ENCODE measurements at regions not wholly inside any gene's neighbourhood (a gene's known extent, or its start where the extent isn't known, plus 50 kb on each side); places are given as distances from the start of the nearest gene placed in this dataset.

DNA sequence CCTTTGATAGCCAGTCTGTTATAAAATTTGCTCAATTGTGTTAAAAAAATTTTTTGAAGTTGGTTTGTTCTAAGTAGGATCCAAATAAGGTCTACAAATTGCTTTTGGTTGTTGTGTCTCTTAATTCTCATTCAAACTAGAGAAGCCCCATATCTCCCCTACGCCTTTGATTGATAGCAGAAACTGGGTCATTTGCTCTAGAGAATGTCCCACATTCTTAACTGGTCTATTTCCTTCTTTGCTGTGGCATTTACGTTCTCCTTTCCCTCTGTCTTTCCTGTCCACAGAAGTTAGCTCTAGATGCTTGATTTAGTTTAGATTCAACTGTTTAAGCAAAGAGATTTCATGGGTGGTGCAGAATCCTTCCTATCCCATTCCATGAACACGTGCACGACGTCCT is 174.6 kb upstream of the SVIL start:
- TF ChIP-seq, protein P1, sequence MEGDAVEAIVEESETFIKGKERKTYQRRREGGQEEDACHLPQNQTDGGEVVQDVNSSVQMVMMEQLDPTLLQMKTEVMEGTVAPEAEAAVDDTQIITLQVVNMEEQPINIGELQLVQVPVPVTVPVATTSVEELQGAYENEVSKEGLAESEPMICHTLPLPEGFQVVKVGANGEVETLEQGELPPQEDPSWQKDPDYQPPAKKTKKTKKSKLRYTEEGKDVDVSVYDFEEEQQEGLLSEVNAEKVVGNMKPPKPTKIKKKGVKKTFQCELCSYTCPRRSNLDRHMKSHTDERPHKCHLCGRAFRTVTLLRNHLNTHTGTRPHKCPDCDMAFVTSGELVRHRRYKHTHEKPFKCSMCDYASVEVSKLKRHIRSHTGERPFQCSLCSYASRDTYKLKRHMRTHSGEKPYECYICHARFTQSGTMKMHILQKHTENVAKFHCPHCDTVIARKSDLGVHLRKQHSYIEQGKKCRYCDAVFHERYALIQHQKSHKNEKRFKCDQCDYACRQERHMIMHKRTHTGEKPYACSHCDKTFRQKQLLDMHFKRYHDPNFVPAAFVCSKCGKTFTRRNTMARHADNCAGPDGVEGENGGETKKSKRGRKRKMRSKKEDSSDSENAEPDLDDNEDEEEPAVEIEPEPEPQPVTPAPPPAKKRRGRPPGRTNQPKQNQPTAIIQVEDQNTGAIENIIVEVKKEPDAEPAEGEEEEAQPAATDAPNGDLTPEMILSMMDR (IDR thresholded peaks at IDR 0.05; ENCODE audit: low read depth, low read length, missing input control) = no peak
- TF ChIP-seq FOXA2 (IDR thresholded peaks at IDR 0.05) = no peak
- TF ChIP-seq, protein P2, sequence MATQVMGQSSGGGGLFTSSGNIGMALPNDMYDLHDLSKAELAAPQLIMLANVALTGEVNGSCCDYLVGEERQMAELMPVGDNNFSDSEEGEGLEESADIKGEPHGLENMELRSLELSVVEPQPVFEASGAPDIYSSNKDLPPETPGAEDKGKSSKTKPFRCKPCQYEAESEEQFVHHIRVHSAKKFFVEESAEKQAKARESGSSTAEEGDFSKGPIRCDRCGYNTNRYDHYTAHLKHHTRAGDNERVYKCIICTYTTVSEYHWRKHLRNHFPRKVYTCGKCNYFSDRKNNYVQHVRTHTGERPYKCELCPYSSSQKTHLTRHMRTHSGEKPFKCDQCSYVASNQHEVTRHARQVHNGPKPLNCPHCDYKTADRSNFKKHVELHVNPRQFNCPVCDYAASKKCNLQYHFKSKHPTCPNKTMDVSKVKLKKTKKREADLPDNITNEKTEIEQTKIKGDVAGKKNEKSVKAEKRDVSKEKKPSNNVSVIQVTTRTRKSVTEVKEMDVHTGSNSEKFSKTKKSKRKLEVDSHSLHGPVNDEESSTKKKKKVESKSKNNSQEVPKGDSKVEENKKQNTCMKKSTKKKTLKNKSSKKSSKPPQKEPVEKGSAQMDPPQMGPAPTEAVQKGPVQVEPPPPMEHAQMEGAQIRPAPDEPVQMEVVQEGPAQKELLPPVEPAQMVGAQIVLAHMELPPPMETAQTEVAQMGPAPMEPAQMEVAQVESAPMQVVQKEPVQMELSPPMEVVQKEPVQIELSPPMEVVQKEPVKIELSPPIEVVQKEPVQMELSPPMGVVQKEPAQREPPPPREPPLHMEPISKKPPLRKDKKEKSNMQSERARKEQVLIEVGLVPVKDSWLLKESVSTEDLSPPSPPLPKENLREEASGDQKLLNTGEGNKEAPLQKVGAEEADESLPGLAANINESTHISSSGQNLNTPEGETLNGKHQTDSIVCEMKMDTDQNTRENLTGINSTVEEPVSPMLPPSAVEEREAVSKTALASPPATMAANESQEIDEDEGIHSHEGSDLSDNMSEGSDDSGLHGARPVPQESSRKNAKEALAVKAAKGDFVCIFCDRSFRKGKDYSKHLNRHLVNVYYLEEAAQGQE (IDR thresholded peaks at IDR 0.05) = no peak
- TF ChIP-seq, protein P3, sequence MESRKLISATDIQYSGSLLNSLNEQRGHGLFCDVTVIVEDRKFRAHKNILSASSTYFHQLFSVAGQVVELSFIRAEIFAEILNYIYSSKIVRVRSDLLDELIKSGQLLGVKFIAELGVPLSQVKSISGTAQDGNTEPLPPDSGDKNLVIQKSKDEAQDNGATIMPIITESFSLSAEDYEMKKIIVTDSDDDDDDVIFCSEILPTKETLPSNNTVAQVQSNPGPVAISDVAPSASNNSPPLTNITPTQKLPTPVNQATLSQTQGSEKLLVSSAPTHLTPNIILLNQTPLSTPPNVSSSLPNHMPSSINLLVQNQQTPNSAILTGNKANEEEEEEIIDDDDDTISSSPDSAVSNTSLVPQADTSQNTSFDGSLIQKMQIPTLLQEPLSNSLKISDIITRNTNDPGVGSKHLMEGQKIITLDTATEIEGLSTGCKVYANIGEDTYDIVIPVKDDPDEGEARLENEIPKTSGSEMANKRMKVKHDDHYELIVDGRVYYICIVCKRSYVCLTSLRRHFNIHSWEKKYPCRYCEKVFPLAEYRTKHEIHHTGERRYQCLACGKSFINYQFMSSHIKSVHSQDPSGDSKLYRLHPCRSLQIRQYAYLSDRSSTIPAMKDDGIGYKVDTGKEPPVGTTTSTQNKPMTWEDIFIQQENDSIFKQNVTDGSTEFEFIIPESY (IDR thresholded peaks at IDR 0.05) = no peak
- TF ChIP-seq RAD21 (IDR thresholded peaks at IDR 0.05) = no peak
- no peak for TF ChIP-seq GABPA (IDR thresholded peaks at IDR 0.05 in 1 of 2, conservative IDR thresholded peaks at IDR 0.05 in 1 of 2)
- TF ChIP-seq, protein P4, sequence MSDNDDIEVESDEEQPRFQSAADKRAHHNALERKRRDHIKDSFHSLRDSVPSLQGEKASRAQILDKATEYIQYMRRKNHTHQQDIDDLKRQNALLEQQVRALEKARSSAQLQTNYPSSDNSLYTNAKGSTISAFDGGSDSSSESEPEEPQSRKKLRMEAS (IDR thresholded peaks at IDR 0.05) = no peak
- TF ChIP-seq SP1 (IDR thresholded peaks at IDR 0.05) = no peak
- TF ChIP-seq TAF1 (conservative IDR thresholded peaks at IDR 0.05) = no peak
- no peak for TF ChIP-seq RXRA (IDR thresholded peaks at IDR 0.05)
- no peak for TF ChIP-seq FOXA1 (IDR thresholded peaks at IDR 0.05)
- TF ChIP-seq YY1 (IDR thresholded peaks at IDR 0.05) = no peak
- no peak for TF ChIP-seq EGR1 (IDR thresholded peaks at IDR 0.05; ENCODE audit: low read depth in 2 of 2)
